ENCODE measurements at regions not wholly inside any gene's neighbourhood (a gene's known extent, or its start where the extent isn't known, plus 50 kb on each side); places are given as distances from the start of the nearest gene placed in this dataset.
A peak's percentile ranks its signal among the peaks of the same experiment; 100 is the strongest.
"Not testable (repeated sequence)": the region's sequence is repeated elsewhere in the genome, so short reads cannot be mapped to it uniquely, and the experiment has no call there.

GRCh38 chr13:84646957-84647356 is 764.7 kb upstream of the SLITRK1 start:
- no peak for DNase-seq

- peak in 1 of 14 donors; percentile 2 for DNase-seq
Measured at GRCh38 chr13:84645196-84646012, 763.1 kb upstream of the SLITRK1 start.

GRCh38 chr13:84641491-84641890 is 759.2 kb upstream of the SLITRK1 start:
- DNase-seq, result no peak

- no peak for DNase-seq
Measured at GRCh38 chr13:84640691-84641090, 758.4 kb upstream of the SLITRK1 start.

GRCh38 chr13:84630476-84630875 is 748.2 kb upstream of the SLITRK1 start:
- no peak for DNase-seq

- DNase-seq, result no peak
Measured at GRCh38 chr13:84616864-84617263, 734.6 kb upstream of the SLITRK1 start.

- DNase-seq, result no peak
Measured at GRCh38 chr13:84609716-84610115, 727.4 kb upstream of the SLITRK1 start.

- no peak for DNase-seq
Measured at GRCh38 chr13:84607261-84608013, 725.2 kb upstream of the SLITRK1 start.

- DNase-seq, result no peak
Measured at GRCh38 chr13:84606616-84607015, 724.3 kb upstream of the SLITRK1 start.

GRCh38 chr13:84605927-84606326 is 723.7 kb upstream of the SLITRK1 start:
- DNase-seq, result no peak

GRCh38 chr13:84591444-84591843 is 709.2 kb upstream of the SLITRK1 start:
- no peak for DNase-seq

GRCh38 chr13:84590663-84591062 is 708.4 kb upstream of the SLITRK1 start:
- DNase-seq, result no peak

- no peak for DNase-seq
Measured at GRCh38 chr13:84588023-84588422, 705.7 kb upstream of the SLITRK1 start.

GRCh38 chr13:84579901-84580300 is 697.6 kb upstream of the SLITRK1 start:
- DNase-seq, result not testable (repeated sequence)

GRCh38 chr13:84574851-84575250 is 692.6 kb upstream of the SLITRK1 start:
- DNase-seq, result no peak

- DNase-seq, result no peak
Measured at GRCh38 chr13:84571264-84571663, 689.0 kb upstream of the SLITRK1 start.

- no peak for DNase-seq
Measured at GRCh38 chr13:84570831-84571230, 688.6 kb upstream of the SLITRK1 start.

- no peak for DNase-seq
Measured at GRCh38 chr13:84569366-84569765, 687.1 kb upstream of the SLITRK1 start.

GRCh38 chr13:84567848-84568247 is 685.6 kb upstream of the SLITRK1 start:
- no peak for DNase-seq

GRCh38 chr13:84566780-84567179 is 684.5 kb upstream of the SLITRK1 start:
- no peak for DNase-seq

GRCh38 chr13:84563611-84564010 is 681.3 kb upstream of the SLITRK1 start:
- no peak for DNase-seq

GRCh38 chr13:84553227-84553626 is 671.0 kb upstream of the SLITRK1 start:
- no peak for DNase-seq

- DNase-seq, result no peak
Measured at GRCh38 chr13:84543962-84544361, 661.7 kb upstream of the SLITRK1 start.

- no peak for DNase-seq
Measured at GRCh38 chr13:84542348-84542747, 660.1 kb upstream of the SLITRK1 start.
